GM18511 (cell line): ENCODE measurements at regions not wholly inside any gene's neighbourhood (a gene's known extent, or its start where the extent isn't known, plus 50 kb on each side); places are given as distances from the start of the nearest gene placed in this dataset.
"Not testable (repeated sequence)": the region's sequence is repeated elsewhere in the genome, so short reads cannot be mapped to it uniquely, and the experiment has no call there.

Source experiments
- ATAC-seq: cut with Tn5 transposase; IDR thresholded peaks from one replicate; pipeline ENCODE4 v1.9.1; 2021; ENCODE audit warnings: mild to moderate bottlenecking, moderate library complexity; ENCODE audit not compliant: unreplicated experiment

DNA sequence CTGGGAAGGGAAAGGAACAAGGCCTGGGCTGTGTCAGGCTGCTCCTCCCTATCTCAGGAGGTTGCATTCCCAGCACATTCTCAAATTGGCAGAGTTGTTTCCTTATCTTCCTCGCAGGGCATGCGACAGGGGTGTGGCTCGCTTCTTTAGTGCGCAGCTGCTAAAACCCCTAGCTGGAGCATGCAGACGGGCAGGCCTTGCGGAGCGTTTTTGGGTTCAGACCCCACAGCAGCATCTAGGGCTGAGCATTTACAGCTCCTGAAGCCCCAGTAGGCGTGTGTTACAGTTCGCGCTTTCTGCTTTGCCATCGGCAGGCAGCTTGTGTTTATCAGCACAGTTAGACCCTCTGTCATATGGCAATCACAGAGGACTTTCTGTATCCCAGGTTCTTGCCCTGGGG is 392.4 kb downstream of the TECRL start:
- ATAC-seq, result no peak

DNA sequence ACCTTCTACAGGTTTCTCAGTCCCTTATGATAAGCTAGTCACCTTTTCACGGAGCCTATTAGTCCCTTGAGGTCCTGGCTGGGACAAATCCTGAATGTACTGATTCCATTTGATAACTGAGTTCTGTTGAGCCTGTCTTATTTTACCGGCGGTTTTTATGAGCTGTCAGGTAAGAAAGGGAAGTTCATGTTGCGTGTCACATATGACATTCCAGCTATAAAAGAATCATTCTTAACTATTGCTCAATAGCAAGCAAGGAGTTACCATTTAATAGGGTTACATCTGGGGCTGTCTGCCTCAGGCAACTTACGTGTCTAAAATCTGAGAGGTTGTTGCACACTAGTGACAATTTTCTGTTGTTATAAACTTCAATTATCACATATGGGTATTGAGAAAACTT is 394.6 kb downstream of the TECRL start:
- ATAC-seq, result no peak

DNA sequence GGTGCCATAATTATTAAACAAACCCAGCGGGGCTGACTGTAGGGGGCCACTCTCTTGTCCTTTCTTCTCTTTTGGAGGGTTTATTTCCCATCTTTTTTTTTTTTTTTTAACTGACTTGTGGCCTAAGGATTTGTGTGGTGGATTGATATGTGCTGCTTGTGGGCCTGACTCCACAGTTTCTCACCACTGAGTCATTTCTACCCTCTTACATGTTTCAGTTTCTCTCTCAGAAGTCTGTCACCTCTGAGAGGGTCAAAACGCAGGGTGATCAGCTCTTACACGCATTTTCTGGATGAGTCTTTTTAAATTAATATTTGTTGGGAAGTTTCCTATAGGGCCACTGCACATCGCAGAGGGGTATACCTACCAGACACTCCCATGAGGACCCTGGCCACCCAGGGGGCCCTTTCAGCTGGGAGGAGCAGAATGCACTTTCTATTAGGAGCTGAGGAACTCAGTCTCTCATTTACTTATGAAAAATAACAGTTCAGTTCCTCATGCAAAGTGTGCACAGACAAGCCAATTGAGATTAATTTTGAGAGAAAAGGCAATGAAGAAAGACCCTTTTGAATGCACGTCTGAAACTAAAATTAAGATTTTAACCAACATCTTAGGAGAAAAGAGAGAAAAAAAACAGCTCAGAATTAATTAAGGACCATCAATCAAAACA is 407.9 kb downstream of the TECRL start:
- peak; percentile 96 for ATAC-seq

DNA sequence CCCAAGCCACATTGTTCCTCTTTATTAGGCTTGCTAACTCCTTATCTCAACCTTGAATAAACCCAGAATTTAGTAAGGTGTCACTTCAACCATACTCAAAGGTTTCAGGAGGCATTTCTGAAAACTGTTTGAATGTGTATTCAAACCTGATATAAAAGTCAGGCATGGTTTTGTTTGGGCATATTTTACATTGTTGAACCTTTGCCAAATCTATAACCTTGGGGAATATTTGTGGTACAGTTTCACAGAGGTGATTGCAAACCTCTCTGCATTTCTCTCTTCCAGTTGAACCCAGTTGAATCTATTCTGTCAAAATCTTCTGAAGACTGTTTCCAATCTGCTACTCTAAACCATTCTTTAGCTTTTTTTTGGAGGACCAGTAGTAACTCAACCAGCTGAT is 409.0 kb downstream of the TECRL start:
- ATAC-seq, result no peak

DNA sequence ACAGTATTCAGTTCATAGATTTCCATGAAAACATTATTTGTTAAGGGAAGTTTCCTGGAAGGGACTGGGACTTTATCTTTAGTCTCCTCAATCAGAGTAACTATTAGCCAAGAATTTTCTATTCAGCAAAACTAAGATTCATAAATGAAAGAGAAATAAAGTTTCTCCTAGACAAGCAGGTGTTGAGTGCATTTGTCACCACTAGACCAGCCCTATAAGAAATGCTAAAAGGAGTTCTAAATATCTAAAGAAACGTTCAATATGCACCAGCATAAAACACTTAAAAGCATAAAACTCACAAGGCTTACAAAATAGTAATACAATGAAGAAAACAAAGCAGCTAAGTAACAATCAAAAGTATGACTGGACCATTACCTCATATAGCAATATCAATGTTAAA is 423.0 kb downstream of the TECRL start:
- no peak for ATAC-seq

DNA sequence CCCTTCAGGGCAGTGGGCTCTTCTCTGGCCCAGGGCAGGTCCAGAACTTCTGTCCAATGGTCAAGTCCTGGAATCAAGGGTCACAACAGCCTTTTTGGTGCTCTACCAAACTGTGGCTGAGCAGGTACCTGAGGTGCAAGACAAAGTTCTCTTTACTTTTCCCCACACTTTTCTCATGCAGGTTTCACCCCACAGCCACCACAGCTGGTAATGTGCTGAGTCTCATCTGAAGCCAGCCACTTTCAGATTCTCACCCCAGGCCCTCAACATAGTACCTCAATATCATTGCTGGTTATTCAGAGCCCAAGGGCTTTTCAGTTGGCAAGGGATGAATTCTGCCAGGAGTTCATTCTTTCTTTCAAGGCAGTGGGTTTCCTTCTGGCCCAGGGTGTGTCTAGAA is 426.0 kb downstream of the TECRL start:
- no peak for ATAC-seq

DNA sequence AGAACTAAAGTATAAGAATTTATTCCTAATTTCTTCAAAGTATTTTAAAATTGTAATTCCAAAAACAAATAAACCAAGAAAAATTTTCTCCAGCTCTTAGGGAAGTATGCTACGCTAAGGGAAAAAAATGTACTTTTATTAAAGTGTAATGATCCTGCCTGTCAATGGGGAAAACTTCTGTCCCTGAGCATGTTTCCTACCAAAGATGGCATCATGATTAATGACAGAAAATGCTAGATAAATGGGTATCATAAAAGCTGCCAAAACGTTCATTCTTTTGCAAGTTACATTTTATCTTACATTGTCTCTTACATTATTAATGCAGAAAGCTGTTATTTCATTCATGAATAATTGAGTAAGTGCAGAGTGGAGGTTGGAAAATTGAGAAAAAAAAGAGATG is 443.4 kb downstream of the TECRL start:
- no peak for ATAC-seq

DNA sequence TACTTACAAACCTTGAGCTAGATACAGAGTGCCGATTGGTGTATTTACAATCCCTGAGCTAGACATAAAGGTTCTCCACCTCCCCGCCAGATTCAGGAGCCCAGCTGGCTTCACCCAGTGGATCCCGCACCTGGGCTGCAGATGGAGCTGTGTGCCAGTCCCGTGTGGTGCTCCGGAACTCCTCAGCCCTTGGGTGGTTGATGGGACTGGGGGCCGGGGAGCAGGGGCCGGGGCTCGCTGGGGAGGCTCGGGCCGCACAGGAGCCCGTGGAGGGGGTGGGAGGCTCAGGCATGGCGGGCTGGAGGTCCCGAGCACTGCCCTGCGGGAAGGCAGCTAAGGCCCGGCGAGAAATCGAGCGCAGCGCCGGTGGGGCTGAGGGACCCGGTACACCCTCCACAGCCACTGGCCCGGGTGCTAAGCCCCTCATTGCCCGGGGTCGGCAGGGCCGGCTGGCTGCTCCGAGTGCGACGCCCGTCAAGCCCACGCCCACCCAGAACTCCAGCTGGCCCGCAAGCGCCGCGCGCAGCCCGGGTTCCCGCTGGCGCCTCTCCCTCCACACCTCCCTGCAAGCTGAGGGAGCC is 466.5 kb downstream of the TECRL start:
- ATAC-seq, result not testable (repeated sequence)

DNA sequence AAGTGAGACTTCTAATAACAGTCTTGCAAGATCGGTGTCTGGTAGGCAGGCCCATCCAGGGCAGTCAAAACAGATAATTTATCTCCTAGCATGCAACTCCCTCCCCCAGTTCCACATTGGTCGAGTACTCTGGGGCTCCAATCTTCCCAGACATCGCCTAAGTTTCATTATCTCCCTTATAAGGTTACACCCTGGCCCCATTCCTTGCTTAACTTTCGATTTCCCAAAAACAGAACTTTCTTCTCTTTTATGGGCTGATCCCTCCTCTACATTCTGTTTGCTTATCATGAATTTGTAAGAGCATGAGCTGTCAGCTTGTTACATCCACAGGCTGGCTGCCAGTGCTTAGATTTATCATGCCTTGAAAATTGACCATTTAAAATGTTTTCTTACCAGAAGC is 471.3 kb downstream of the TECRL start:
- no peak for ATAC-seq

- no peak for ATAC-seq
These were observed 487.1 kb downstream of the TECRL start for GRCh38 chr4:63922146-63922545.

GRCh38 chr4:63921561-63921960 is 487.7 kb downstream of the TECRL start:
- no peak for ATAC-seq

DNA sequence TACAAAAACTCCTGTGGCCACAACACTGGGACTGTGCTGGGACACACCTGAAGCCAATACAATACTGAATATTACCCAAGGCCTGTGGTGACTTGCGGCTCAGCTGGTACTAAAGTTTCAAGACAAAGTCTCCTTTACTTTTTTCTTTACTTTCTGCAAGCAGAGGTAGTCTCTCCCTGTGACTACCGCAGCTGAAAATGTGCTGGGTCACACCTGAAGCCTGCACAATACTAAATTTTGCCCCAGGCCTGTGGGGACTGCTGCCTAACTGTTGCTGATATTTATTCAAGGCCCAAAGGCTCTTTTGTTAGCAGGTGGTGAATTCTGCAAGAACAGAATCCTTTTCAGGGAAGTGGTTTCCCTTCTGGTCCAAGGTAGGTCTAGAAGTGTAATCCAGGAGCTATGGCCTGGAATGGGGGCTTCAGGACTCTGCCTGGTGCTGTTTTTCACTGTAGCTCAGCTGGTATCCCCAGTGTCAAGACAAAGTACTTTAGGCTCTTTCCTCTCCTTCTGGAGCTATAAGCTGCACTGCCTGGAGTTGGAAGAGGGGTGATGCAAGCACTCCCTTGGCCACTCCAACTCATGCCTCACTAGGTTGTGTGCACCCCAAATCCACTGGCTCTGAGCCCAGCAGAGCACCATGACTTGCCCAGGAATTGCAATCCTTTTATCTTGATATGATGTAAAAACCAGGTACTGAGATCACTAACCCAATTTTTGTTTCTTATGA is 489.4 kb downstream of the TECRL start:
- no peak for ATAC-seq

- ATAC-seq, result no peak
These were observed 502.5 kb downstream of the TECRL start for GRCh38 chr4:63906660-63907183.

DNA sequence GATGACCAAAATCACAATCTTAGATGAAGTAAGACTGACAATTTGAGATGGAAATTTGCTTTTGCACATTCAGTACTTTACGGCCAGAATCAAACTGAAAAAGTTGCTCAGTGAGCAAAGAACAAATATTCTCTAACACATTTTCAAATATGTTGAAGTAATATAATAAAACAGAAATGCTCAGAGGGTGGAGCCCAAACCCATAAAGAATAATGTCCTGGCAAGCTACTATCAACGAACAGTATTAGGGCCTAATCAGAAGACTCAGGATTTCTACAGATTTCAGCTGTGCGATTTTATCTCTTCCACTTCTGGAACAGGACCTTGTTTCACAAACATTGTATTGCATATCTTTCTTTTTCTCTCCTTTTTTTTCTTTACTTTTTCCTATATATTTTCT is 505.0 kb downstream of the TECRL start:
- ATAC-seq, result no peak

DNA sequence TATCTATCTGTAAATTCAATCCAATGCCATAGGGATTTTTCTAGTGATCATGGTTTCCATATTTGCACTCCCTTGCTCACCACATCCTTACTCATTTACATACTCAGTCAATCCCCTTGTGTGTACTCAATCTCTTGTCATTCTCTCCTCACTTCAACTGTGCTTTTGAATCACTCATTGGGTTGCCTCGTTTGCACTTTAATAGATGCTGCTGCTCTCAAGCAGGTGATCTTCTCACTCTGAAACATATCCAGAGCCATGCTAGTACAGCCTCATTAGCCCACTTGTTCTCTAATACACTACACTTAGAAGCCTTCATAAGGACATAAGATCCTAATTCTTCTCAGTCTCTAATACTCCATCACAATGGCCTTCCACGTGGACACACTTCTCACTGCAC is 507.9 kb downstream of the TECRL start:
- no peak for ATAC-seq

DNA sequence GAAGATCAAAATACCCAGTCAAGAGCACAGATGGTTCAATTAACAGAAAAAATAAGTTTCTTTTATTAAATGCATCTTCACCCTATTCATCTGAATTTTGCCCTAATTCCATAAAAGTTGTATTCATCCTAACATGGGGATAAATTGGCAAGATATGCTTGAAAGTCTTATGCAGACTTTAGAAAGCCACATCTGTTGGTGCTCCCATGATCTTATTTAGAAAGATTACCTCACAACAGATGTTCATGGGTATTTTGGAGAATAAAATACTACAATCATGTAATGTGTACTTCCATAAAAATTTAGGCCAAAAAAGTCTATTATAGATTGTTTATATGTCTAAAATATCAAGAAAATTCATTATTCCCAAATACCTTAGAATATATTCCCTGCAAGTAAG is 510.3 kb downstream of the TECRL start:
- ATAC-seq, result no peak

GRCh38 chr4:63894161-63894560 is 515.1 kb downstream of the TECRL start:
- ATAC-seq, result no peak

DNA sequence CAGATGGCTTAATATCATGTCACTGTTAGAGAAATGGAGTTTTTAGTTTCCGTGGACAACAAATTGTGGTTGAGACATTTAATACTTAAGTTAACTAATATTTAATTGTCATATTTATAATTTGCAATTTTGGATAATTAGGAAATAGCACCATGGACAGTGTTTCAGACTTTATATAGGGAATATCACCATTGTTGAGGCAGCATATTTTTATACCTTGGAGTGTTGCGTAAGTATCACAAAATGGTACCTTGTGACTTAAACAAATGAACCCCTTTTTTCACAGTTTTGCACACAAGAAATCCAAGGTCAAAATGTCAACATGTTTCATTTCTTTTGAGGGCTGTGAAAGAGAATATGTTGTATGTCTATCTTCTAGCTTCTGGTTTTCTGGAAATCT is 539.9 kb downstream of the TECRL start:
- ATAC-seq, result no peak

GRCh38 chr4:63851496-63851895 is 557.8 kb downstream of the TECRL start:
- no peak for ATAC-seq

DNA sequence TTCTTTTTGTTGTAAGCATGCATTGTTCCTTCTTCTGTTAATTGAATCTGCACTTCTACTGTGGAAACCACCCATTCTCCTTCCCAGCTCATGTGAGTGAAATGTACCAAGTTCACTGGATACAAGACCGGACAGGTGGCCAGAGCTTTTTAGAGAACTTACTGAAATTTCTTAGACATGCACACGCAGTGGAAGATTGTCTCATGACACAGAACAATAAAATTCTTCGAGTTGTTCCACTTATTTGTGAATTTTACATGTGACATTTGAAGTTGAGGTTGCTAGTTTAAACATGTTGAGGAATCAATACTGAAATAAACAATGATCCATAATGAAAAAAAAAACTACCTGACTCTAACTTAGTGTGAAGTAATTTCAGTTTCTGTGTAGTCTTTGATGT is 568.0 kb downstream of the TECRL start:
- no peak for ATAC-seq

GRCh38 chr4:63831590-63832155 is 577.6 kb downstream of the TECRL start:
- ATAC-seq, result no peak
